NCI-H1417 treated with DMSO at 0.1 percent for 48 hours (cell line): ENCODE measurements at regions not wholly inside any gene's neighbourhood (a gene's known extent, or its start where the extent isn't known, plus 50 kb on each side); places are given as distances from the start of the nearest gene placed in this dataset.
"Not testable (repeated sequence)": the region's sequence is repeated elsewhere in the genome, so short reads cannot be mapped to it uniquely, and the experiment has no call there.

Experiments
- DNase-seq: peaks from one replicate; lab custom pipeline; 2025; lab: John Stamatoyannopoulos, UW

DNA sequence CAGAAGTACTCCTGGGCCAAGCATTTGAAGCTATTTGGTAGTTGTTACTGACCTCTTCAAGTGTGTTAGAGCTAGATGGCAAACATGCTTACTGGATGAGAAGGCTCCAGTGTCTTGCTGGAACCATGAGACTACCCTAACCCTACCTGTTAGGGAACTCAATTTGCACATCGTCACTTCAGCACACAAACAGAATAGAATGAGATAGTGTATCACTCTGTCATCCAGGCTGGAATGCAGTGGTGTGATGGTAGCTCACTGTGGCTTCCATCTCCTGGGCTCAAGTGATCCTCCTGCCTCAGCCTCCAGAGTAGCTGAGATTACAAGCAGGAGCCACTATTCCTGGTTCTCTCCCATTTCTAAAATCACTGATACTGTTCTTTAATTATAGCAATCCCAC, 417.0 kb upstream of the ATXN7L3B start:
- DNase-seq = no peak

DNA sequence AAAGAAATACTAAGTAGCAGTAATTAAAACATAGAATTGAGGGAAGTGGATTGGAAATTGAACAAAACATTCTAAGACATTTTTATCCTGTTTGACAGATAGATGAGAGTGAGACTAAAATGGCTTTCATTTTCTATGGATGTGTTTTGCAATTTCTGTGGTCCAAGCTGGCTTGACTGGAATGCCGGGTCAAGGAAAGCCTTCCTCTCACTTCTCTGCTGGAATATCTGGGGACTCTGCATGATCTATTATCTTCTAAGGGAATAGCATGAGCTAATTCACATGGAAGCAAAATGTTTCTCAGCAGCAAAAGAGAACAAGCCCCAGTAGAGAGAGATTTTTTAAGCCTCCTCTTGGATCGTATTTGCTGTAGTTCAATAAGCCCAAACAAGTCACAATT, 407.9 kb upstream of the ATXN7L3B start:
- no peak for DNase-seq

DNA sequence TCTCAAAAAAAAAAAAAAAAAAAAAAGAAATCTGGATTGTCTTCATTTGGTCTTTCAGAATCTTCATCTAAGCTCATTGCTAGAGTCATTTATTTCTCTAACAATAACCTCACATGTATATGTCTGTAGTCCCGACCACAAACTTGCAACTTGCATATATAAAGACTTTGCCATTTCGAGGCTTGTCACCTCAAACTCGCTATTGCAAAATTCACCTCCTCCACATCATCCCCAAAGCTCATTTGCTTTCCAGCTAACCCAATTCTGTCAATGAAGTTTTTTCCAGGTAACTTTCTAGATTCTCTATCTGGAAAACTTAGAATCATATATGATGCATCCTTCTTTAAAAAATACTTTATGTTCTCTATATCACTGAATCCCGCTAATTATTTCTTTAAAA, 393.2 kb upstream of the ATXN7L3B start:
- DNase-seq = no peak

DNA sequence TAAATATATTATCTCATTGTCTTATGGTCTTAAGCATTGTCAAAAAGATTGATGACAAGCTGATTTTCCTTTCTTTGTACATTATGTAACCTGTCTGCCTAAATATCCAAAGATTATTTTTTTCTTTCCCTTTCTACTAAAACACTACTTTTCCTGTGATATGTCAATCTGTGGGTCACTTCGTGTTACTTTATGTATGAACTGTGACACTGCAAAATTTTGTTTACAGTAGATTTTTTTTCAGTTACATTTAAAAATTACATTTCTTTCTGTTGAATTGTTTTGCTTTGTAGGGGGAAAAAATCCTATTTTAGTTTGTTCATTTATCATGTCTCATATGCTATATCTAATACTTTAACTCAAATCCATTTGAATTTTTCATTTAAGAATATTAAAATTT, 392.3 kb upstream of the ATXN7L3B start:
- no peak for DNase-seq

GRCh38 chr12:74148849-74149248, 388.8 kb upstream of the ATXN7L3B start:
- DNase-seq = no peak

DNA sequence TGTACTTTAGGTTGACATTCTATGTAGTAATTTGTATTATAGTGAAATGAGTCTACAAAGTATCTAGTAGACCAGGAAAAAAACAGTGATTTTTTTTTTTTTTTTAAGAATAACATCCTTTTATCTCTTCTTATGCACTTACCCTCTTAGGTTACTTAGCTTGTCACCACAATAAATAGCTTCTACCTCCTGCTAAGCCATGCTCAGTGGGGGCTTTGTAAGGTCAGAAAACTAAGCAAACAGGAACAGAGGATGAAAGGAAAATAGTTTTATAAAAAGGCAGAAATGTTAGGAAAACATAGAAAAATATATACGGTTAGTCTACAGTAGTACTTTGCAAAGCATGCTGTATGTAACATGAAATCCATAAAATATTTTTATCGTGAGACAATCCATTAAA, 385.3 kb upstream of the ATXN7L3B start:
- DNase-seq = no peak

DNA sequence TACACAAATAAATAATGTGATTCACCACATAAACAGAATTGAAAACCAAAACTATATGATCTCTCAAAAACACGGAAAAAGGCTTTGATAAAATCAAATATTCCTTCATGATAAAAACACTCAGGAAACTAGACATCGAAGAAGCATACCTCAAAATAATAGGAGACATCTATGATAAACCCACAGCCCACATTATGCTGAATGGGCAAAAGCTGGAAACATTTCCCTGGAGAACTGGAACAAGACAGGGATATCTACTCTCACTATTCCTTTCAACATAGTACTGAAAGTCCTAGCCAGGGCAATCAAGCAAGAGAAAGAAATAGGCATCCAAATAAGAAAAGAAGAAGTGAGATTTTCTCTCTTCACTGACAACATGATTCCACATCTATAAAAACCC, 371.5 kb upstream of the ATXN7L3B start:
- DNase-seq = no peak

- DNase-seq = no peak
These were observed 368.0 kb upstream of the ATXN7L3B start for GRCh38 chr12:74169607-74170006.

GRCh38 chr12:74170645-74171477, 366.8 kb upstream of the ATXN7L3B start:
- no peak for DNase-seq

- no peak for DNase-seq
These were observed 366.1 kb upstream of the ATXN7L3B start for GRCh38 chr12:74171478-74171909.

DNA sequence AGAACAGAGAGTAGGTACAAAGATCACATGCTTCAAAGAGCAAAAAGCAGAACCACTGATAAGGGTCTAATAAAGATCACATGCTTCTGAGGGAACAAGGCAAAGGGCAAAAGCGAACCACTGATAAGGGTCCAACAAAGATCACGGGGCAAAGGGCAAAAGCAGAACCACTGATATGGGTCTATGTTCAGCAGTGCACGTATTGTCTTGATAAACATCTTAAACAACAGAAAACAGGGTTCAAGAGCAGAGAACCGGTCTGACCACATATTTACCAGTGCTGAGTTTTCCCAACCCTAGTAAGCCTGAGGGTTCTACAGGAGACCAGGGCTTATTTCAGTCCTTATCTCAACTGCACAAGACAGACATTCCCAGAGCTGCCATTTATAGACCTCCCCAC, 362.7 kb upstream of the ATXN7L3B start:
- DNase-seq = not testable (repeated sequence)

GRCh38 chr12:74185360-74185759, 352.3 kb upstream of the ATXN7L3B start:
- no peak for DNase-seq

- DNase-seq = no peak
These were observed 344.4 kb upstream of the ATXN7L3B start for GRCh38 chr12:74193191-74193590.

DNA sequence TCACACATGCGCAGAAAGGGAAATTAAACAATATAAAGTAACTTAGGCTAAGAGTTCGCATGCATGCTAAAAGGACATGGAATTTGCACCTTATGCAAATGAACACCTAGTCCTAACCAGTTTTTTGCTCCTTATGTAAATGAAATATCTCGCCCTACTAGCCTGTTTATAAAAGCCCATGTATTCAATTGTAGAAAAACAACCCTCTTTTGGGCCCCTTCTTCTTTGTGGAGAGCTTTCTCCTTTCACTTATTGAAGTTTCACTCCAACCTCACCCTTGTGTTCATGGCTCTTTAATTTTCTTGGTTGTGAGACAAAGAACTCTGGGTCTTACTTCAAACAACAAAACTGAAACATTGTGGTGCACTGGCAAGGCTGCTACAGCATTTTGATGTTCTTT, 333.4 kb upstream of the ATXN7L3B start:
- DNase-seq = no peak

DNA sequence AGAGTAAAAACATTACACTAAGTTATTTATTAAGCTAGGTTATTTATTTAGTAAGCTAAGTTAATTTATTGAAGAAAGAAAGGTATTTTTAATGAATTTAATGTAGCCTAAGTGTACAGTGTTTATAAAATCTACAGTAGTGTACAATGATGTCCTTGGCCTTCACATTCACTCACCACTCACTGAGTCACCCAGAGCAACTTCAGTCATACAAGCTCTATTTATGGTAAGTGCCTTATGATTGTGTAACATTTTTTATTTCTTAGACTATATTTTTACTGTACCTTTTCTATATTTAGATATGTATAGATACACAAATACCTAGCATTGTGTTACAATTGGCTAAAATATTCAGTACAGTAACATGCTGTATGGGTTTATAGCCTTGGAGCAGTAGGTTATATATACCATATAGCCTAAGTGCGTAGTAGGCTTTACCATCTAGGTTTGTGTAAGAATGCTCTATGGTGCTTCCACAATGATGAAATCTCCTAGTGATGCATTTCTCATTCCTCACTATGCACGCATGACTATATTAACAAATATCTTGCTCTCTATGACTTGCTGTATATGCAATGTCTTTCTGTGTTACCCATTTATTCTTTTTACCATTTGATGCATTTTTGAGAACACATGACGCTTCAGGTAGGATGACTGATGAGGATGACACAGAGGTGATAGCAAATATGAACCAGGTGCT, 309.6 kb upstream of the ATXN7L3B start:
- no peak for DNase-seq

GRCh38 chr12:74229671-74230070, 308.0 kb upstream of the ATXN7L3B start:
- DNase-seq = no peak

- no peak for DNase-seq
These were observed 302.3 kb upstream of the ATXN7L3B start for GRCh38 chr12:74235342-74235741.

DNA sequence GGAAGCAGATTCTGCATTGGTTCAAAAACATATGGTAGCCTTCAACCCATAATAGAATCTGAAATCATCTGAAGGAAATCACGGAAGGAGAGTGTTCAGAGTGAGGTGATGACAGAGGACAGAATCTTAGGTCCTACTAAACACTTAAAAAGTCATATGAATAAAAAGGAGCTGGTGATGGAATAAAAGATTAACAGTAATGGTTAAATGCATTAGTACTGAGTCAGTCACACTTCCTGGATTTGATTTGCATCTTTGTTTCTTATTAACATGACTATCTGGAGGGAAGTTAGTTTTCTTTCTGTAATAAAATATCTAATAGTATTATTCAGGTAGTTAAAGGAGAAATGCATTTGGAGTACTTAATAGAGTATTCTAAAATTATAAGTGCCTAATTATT, 296.3 kb upstream of the ATXN7L3B start:
- no peak for DNase-seq

GRCh38 chr12:74242088-74242487, 295.5 kb upstream of the ATXN7L3B start:
- no peak for DNase-seq

DNA sequence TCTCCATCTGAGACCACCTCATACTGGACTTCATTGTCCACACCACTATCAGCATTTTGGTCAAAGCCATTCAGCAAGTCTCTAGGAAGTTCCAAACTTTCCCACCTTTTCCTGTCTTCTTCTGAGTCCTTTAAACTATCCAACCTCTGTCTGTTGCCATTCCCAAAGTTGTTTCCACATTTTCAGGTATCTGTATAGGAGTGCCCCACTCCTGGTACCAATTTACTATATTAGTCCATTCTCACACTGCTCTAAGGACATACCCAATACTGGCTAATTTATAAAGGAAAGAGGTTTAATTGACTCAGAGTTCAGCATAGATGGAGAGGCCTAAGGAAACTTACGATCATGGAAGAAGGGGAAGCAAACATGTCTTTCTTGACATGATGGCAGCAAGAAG, 292.2 kb upstream of the ATXN7L3B start:
- DNase-seq = no peak

GRCh38 chr12:74250891-74251290, 286.7 kb upstream of the ATXN7L3B start:
- no peak for DNase-seq

GRCh38 chr12:74253826-74254225, 283.8 kb upstream of the ATXN7L3B start:
- DNase-seq = not testable (repeated sequence)

DNA sequence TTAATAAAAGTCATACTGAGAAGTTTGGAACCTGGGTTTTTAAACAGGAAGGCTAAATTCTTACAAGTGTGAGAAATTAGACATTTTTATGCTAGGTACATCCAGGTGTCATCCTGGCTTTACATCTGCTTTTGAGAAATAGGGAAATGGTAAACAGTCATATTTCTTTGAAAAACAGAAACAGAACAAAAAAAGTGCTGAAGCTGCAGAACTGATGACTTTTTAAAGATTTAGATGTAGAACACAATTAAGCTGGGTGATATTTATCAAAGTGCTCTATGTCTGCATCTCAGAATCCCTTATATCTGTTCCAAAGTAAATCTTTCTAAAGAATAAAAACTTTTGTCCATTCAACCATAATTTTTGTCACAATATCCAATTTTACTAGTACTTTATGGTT, 282.9 kb upstream of the ATXN7L3B start:
- no peak for DNase-seq

DNA sequence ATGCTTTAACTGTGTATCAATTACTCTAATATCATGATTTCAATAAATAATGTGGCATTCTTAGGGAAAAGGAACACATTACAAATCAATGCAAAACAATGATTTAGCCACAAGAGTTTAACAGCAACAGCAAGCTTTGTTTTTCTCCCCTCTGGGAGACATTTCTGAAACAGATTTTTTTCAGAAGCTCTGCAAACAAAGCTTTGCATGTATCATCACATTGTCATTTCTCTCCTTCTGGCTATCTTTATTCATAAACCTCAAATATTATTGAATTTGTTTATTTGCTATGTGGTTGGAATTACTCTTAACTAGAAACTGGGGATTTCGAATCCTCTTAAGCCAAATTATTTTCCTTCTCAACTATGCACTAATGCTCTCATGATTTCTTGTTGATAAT, 278.4 kb upstream of the ATXN7L3B start:
- no peak for DNase-seq
